Left forelimb (tissue), 1 donor: ENCODE measurements at regions not wholly inside any gene's neighbourhood (a gene's known extent, or its start where the extent isn't known, plus 50 kb on each side); places are given as distances from the start of the nearest gene placed in this dataset.

Source experiments
- DNase-seq: peaks from one replicate; pipeline ENCODE4 v3.0.0-alpha.2; 2018; ENCODE audit warnings: low spot score

DNA sequence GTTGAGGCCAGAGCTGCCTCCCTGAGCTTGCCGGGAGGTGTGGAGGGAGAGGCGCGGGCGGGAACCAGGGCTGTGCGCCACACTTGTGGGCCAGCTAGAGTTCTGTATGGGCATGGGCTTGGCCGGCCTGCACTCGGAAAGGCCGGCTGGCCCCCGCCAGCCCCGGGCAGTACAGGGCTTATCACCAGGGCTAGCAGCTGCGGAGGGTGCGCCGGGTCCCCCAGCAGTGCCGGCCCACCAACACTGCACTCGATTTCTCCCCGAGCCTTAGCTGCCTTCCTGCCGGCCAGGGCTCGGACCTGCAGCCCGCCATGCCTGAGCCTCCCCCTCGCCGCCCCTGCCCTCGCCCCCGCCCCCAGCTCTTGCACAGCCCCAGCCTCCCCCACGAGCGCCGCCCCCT lies 472.7 kb downstream of the TFAP2A start:
- DNase-seq = no peak

DNA sequence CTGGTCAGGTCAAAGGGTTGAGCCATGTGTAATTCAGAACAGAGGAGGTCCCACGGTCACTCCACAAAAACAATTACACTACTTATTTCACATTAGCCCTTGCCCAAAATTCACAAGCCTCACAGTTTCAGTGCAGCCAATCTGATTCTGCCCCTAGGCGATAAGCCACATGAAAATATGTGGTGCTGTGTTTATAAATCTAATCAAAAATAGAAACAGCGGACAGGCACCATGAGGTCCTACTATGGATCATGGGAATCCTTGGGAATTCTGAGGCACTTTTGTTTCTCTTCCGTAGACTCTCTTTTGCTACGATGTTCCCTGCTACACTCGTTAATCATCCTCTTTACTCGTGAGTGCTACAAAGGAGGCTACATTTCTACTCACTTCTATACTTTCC lies 476.1 kb downstream of the TFAP2A start:
- DNase-seq = no peak

DNA sequence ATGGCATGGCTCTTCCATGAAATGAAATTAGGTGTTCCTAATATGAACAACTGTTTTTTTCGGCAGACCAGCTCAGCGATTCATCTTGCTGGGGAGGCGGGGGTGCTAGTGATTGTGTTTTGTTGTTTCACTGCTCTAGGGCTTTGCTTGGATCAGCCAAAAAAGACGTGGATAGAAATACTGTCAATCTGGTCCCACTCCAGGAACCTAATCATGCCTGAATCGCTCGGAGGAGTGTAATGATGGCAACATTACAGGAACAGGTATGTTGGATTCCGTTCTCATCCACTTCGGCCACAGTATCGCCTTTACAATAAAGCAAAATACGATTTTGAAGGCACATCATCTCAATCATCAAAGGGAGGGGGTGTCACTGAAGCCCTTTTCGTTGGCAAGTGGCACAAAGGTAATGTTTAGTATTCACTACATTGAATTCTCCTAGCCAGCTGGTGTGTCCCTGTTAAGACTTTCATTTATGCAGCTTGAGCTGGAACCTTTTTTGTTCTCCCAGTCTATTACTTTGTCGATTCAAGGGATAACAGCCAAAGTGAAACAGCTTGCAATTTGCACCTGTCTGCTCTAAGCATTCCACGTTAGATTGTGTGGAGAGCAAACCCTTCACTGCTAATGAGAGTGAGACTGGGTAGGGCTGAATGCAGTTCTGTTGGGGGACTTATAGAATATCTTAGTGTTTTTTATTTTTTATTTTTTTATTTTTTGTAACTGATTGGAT lies 477.7 kb downstream of the TFAP2A start:
- no peak for DNase-seq

DNA sequence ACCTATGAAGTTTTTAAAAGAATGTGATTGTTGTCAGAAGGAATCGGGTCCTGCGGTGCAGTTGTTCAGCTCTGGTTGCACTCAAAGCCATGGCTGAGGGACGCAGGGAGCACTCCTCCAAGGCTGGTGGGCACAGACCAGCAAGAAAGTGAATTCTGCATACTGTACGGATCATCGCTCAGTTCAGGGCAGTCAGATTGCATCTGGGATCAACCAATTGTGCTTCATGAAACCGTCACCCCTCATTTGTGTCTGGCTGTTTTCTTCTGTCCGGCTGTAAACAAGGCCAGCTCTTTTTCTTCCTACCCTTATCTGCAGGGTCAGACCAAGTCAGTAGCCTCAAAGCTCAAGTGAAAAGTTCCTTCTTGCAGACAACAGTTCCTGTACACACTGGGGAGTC lies 478.3 kb downstream of the TFAP2A start:
- no peak for DNase-seq

DNA sequence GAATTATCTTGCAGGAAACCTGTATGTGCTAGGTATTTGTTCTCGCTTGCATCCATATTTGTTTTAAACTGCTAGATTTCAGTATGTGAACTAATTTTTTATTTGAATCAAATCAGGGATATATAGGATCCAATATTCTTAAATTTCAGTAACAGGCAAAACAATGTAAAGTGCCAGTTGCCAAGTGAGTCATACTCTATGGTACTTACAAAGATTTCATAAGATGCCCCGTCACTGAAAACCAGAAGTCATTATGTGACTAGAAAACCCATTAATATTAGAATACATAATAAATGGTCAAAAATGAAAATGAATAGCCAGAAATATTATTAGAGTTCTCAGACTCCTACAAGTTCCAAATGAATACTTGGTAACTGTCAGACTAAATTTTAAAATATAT lies 481.2 kb downstream of the TFAP2A start:
- no peak for DNase-seq

DNA sequence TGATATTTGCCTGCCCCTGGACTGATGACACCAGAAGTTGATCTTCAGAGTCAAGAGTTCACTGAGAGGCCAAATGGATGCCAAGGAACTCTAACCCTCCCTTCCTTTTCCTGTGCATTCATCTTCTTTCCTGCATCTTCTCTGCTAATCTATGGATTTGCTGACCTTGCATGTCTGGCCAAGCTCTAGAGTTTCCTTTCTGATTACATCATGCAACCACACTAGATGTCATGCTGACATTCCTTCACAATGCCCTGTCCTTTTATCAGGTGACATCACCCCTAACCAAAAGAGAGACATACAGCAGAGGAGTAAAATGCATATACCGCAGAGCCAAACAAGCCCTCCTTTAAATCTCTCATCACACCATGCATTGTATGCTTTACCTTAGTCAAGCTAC lies 487.6 kb downstream of the TFAP2A start:
- DNase-seq = no peak

DNA sequence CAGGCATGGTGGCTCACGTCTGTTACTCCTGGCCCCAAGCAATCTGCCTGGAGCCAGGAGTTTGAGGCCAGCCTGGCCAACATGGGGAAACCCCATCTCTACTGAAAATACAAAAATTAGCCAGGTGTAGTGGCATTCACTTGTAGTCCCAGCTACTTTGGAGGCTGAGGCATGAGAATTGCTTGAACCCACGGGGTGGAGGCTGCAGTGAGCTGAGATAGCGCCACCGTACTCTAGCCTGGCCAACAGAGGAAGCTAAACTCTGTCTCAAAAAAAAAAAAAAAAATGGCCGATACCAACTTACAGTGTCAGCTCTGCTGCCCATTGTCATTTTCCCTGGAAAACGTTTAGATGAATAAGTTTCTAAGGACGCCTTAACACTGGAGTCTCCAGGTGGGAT lies 489.9 kb downstream of the TFAP2A start:
- no peak for DNase-seq

DNA sequence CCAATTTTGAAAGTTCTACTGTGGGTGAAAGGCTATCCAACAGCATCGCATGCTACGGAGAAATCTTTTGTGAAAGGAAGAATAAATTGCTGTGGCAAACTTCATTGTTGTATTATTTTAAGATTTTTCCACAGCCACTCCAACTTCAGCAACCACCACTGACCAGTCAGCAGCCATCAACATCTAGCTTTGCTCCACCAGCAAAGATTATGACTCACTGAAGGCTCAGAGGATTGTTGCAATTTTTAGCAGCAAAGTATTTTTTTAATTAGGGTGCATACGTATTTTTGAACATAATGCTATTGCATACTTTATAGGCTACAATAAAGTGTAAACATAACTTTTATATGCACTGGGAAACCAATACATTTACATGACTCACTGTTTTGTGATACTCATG lies 493.5 kb downstream of the TFAP2A start:
- DNase-seq = no peak

DNA sequence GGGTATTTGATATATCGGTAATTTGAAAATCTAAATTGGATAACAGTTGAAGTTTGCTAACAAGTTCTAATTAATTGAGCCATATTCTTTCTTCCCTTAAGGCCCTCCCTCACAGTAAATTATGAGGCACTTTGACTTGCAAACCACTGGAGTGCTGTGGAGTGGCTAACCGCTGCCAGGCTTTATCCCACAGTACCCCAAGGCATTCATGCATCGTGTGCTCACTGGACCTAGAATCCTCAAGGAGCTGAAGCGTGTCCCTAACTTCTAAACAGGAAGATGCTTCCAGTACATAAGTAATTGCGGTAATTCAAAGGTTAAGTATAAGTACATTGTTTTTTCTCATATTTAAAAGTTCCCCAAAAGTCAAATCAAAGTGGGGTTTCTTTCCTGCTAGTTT lies 499.9 kb downstream of the TFAP2A start:
- DNase-seq = no peak

DNA sequence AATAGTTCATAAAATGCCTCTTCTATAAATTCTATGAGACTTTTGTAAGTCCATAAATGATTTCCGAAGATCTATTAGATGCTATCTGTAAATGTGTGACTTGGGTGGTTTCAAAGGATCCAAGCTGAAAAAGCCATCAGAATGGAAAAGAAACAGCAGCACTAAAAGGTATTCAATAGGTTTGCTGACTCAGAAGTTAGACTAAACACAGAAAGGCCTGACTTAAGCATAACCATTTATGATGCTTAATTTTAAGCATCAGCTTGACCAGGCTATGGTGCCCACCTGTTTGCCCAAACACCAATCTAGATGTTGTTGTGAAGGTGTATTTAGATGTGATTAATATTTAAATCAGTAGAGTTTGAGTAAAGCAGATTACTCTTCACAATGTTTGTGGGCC lies 513.5 kb downstream of the TFAP2A start:
- no peak for DNase-seq

DNA sequence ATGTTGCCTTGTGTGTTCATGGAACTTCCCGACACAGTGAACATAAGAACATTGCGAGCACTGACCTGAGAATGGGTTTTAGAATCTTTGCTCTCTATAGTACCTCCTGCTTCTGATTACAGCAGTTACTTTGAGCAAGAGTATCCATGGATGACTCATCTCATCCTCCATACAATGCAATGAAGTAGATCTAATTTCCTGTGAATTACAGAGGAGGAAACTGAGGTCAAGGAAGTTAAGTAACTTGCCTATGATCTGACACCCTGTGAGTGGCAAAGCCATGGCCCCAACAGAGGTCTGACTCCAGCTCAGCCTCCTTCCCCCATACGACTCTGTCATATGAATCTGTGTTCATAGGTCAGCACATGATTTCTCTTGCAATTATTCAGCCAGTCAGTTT lies 518.1 kb downstream of the TFAP2A start:
- no peak for DNase-seq

DNA sequence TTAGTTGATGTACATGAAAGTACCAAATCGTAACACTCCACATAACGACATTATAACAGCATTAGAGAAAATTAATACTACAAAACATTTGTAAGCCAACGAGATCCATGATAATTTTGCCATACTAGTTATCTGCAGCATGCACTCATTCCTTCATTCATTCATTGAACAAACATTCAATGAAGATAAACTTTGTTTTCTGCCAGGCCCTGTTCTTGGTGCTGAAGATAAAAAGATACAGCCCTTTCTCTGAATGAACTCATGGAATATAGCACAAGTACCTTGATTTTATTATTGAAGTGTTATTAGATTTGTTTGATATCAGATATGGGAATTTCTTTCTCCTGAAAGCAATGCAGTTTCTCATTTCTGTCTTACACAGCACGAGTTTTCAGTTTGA lies 524.0 kb downstream of the TFAP2A start:
- DNase-seq = no peak

DNA sequence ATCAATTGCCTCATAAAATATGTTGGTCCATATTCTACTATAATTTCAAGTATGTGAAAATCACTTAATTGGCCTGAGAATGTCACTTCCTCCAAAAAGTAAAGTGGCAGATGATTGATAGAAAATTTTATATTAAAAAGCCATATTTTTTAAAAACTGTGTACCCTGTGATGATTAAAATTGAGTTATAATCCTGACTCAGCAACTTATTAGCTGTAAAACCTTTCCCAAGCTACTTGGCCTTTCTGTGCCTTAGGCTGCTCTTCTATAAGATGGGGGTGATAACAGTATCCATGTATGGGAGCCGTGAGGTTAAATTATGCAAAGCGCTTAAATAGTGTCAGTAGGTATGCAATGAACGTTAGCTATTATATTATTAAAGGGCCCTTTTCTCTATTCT lies 524.4 kb downstream of the TFAP2A start:
- no peak for DNase-seq

DNA sequence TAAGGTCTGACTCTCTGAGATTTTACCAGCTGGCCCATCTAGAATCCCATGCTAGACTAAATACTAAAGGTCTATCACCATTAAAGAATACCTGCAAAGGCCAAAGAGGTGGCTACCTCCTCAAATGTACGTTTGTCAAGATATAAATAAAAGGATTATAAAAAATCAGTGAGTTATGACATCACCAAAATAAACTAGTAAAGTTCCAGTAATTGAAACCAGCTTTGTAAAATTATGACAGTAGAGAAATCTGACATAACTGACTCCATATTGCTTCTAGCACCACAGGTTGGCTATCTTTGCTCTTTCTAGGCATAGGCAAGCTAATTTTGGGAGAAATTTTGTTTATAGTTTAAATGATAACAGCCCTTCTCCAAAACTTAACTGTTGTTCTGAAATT lies 536.3 kb downstream of the TFAP2A start:
- no peak for DNase-seq

DNA sequence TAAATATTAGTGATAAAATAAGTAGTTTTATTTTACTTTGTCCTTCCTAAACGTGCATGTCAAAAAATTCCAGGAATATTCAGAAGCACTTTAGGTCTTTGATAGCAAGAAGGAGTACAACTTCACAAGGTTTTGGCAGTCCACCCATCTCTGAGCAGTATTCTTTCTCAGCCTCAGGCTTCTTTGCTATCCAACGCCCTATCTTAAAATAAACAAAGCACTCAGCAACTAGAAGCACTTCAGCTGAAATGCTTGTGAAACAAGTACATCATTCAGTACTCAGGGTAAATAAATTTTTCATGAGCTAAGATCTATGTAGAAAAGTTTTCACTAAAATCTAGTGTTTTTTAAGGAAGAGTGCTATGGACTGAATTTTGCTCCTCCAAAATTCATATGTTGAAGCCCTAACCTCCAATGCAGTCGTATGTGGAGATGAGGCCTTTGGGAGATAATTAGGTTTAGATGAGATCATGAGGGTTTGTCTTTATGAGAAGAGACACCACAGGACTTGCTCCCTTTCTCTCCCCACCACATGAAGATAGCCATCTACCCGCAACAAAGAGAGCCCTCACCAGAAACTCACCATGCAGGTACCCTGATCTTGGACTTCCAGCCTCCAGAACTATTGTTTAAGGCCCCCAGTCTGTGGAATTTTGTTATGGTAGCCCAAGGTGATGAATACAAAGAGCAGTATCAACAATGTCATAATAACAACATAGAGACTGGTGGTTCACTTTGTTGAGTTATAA lies 539.1 kb downstream of the TFAP2A start:
- DNase-seq = no peak

DNA sequence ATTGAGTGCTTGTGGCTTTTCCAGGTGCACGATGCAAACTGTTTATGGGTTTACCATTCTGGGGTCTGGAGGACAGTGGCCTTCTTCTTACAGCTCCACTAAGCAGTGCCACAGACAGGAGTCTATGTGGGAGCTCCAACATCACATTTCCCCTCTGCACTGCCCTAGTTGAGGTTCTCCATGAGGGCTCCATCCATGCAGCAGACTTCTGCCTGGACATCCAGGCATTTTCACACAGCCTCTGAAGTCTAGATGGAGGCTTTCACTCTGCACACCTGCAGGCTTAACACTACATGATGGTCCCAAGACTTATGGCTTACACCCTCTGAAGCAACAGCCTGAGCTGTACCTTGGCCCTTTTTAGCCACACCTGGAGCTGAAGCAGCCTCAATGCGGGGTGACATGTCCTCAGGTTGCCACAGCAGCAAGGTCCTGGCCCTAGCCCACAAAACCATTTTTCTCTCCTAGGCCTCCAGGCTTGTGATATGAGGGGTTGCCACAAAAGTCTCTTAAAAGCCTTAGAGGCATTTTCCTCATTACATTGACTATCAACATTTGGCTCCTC lies 552.2 kb downstream of the TFAP2A start:
- no peak for DNase-seq

DNA sequence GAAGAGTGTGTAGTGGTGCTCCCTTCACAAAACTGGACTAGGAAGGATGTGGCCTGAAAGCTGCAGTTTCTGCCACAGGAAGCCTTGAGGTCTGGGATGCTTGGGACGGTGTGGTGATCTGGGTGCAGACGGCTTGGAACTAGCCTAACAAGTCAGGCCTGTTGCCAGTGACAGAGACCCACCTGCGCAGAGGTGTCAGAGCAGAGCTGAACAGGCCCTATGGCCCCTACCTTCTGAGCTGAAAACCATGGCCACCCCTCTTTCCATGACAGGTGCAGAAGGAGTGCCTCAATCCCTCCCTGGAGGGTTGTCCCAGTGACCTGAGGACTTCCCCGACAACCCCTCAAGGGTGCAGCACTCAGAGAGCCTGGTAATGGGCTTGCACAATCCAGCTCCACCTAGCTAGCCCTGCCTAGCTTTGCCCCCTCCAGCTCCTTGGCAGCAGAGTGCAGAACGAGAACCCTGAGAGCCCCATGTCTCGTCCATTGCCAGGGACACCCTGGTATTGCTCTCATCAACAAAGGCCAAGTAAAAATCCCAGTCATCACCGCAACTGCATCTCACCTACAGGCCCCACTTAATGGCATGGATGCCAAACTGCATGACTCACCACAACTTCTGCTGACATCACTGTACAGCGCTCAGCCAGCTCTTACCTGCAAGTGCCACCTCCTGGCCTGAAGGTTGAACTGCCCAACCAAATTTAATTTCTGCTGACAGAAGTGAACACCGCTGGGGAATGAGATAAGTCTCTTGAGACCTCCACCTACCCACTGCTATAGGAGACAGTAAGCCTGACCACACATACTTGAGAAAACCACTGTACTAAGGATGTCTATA lies 563.1 kb downstream of the TFAP2A start:
- DNase-seq = no peak

DNA sequence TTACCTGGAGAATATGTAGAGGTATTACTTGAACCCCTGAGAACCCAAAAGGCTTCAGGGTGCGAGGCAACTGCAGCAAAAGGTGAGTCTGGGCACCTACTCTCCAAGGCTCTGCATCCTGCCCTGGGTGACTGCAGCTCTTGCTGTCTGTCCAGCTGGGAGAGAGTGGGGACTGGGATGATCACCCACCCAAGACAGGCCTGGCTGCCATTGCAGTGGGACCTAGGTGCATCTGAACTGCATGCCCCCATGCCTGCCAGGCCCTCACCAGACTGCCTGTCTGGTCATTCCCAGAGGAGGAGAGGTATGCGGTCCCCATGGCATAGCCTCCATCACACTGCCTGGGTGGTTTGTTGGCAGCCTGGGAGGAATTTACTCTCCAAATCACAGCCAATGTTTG lies 563.9 kb downstream of the TFAP2A start:
- no peak for DNase-seq

DNA sequence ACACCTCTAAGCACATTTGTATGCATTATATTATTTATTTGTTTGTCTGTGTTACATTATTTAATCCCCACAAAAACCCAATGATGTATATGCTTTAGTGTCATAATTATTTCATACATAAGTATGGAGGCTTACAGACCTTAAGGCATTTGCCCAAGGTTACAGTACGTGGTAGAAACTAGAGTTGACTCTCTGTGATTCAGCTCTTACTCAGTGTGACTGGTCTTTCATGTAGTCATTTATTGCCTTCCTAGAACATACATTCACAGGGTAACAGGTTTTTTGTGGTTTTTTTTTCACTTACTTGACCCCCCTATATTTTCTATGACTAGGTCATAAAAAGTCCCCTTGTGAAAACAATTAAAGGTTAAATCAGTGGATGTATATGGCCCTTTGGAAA lies 566.8 kb downstream of the TFAP2A start:
- no peak for DNase-seq

DNA sequence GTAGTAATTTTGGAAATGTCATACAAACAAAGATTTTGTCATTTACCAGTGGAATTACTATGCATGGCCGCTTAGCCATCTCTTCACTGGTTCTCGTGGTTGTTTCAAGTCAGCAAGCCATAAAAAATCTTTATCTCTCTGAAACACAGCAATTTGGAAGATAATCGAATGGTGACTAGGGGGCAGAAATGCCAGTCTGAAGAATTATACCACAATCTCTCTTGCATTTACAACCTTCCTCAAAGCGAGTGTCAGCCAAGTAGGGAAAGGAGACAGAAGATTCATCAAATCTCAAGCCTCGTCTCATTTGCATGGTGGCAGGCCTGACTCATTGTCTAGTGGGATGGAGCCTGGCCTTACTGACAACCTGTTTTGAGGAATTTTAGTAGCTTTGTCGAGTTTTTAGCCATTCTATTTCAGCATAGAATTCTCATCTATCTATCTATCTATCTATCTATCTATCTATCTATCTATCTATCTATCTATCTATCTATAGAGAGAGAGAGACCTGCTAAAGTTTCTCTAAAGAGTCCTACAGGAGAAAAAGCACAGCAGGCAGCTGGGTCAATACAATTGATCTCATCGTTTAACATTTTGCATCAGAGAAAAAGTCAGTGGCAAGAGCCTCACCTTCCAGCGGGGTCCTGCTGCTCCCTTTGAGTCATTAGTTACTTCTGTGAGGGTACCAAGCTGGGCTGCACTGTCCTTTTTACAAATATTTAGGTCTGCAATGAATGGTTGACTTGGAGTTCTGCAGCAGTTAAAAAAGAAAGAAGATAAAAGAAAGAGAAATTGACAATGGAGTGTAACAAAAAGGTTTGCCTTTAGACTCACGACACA lies 572.8 kb downstream of the TFAP2A start:
- DNase-seq = no peak

DNA sequence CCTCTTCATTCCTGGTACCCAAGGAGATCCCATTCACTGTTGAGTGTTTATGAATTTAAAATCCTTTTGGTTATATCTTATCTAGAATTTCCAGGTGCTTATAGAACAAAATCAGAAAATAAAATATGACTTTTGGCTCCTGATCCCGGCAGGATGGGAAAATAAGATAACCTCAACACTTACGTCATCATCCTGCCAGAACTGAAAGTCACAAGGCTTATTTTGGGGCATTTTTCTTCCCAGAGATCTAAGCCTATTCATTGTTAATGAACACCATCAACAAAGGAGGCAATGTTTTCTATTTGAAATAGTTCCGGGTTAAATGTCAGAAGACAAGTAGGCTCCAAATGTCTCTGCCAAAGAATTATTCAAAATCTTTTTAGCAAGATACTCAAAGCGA lies 580.6 kb downstream of the TFAP2A start:
- DNase-seq = no peak

DNA sequence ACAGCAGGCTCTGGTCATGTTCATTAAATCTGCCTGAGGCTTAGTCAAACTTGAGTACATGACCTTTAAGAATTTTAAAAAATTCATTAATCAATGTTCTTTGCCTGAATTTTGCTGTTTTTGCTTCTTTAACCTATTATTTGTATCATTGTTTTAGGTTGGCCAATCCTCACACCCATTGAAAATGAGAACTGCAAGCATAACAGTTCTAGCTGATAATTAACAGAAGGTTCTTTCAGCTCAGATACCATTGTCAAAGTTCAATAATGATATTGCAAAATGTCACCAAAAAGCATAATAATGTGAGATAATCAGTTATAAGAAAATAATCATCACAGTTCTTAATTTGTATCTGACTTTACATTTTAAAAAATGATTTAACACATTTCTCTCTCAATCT lies 583.1 kb downstream of the TFAP2A start:
- no peak for DNase-seq
